Ovary (tissue), 7 donors: ENCODE measurements at regions not wholly inside any gene's neighbourhood (a gene's known extent, or its start where the extent isn't known, plus 50 kb on each side); places are given as distances from the start of the nearest gene placed in this dataset.
"Not testable (repeated sequence)": the region's sequence is repeated elsewhere in the genome, so short reads cannot be mapped to it uniquely, and the experiment has no call there.

Source experiments
- DNase-seq, 5 donors: peaks; one replicate each; pipeline ENCODE4 v3.0.0-alpha.2; 2019 to 2020
- H3K27ac ChIP-seq, 2 donors: fragments of 200-600 bp; one replicate each; pipeline versions ENCODE4 v1.5.1 to v1.8.0; 2019 to 2022
- H3K27me3 ChIP-seq: fragments of 200-600 bp; one replicate; pipeline ENCODE4 v1.8.0; 2022
- H3K36me3 ChIP-seq: fragments of 200-600 bp; sonication (generic); one replicate; pipeline ENCODE4 v1.5.1; 2019
- H3K4me1 ChIP-seq: one replicate; pipeline ENCODE4 v1.8.1; 2013; ENCODE audit warnings: mild to moderate bottlenecking, moderate library complexity; ENCODE audit not compliant: insufficient read depth
- H3K4me3 ChIP-seq: fragments of 200-600 bp; sonication (generic); one replicate; pipeline ENCODE4 v1.5.1; 2017
- H3K9me3 ChIP-seq, 2 donors: fragments of 200-600 bp in 1 of 2; sonication (generic) in 1 of 2; one replicate each; pipeline versions ENCODE4 v1.5.1 to v1.8.1; 2013 to 2019; ENCODE audit warnings: mild to moderate bottlenecking in 1 of 2, moderate library complexity in 1 of 2
- CTCF ChIP-seq, 3 donors: fragments of 450-650 bp in 2 of 3; fragments of 200-600 bp in 1 of 3; IDR thresholded peaks; one replicate each; pipeline versions ENCODE4 v1.5.1 to v1.8.0; 2016 to 2022; ENCODE audit warnings: antibody characterized with exemption in 3 of 3, mild to moderate bottlenecking in 1 of 3
- EP300 ChIP-seq: sonication (generic); formaldehyde crosslinking; IDR thresholded peaks from one replicate; pipeline ENCODE4 v1.6.1; 2017; ENCODE audit warnings: antibody characterized with exemption
- POLR2A ChIP-seq: fragments of 450-650 bp; IDR thresholded peaks from one replicate; pipeline ENCODE4 v1.6.1; 2017; ENCODE audit warnings: antibody characterized with exemption, mild to moderate bottlenecking, moderate library complexity
- WGBS, 3 donors: extraction: QIAGEN DNeasy Blood & Tissue Kit in 1 of 3; methylation state at CpG; one replicate each; pipeline versions ENCODE4 v1.1.5 to v1.1.7; 2013 to 2017; 5-methylcytosine and 5-hydroxymethylcytosine counted together
- intact Hi-C, 4 donors: fragments of 100-400 bp; cut with DNase I; formaldehyde crosslinking; loops; one replicate each; pipeline versions ENCODE4 v1.11.0 to v1.15.1; 2022 to 2023
- donor health status: DM: no; HTN: no; CAD: no; lungs with moderate emphysema.
- donor health status: DM: no; HTN: no; CAD: no.
- donor health status: Bipolar disorder and iron deficiency.
- donor health status: DM: no; HTN: no; CAD: no.
- donor health status: DM: yes; HTN: yes; CAD: no.

GRCh38 chr5:62190931-62191330, 115.1 kb upstream of the KIF2A start:
- H3K27ac ChIP-seq = no peak overlapping the region
- no peaks in the 10 kb centered on the region for H3K9me3 ChIP-seq
- no peaks in the 10 kb centered on the region for H3K36me3 ChIP-seq
- H3K27me3 ChIP-seq = no peaks in the 10 kb centered on the region
- no peaks in the 10 kb centered on the region for H3K4me1 ChIP-seq
- TF ChIP-seq POLR2A (no peak), CTCF (IDR thresholded peaks at IDR 0.05) (no peak), EP300 (no peak)
- WGBS, 3 donors = 0 to 34% (median 32%) methylated on average over 1 of the region's 1 CpG
- H3K4me3 ChIP-seq = no peak overlapping the region
- intact Hi-C loops = no loop called here
- DNase-seq = no peak

GRCh38 chr5:62192958-62193357, 113.0 kb upstream of the KIF2A start:
- intact Hi-C loops = no loop called here
- no peaks in the 10 kb centered on the region for H3K27me3 ChIP-seq
- no peaks in the 10 kb centered on the region for H3K9me3 ChIP-seq
- H3K27ac ChIP-seq = no peak overlapping the region
- TF ChIP-seq CTCF (IDR thresholded peaks at IDR 0.05) (no peak), POLR2A (no peak), EP300 (no peak)
- no peak for DNase-seq
- no peaks in the 10 kb centered on the region for H3K36me3 ChIP-seq
- WGBS, 3 donors = 18 to 39% (median 27%) methylated on average over 1 of the region's 1 CpG
- H3K4me3 ChIP-seq = no peak overlapping the region
- no peaks in the 10 kb centered on the region for H3K4me1 ChIP-seq

GRCh38 chr5:62196532-62196931, 109.5 kb upstream of the KIF2A start:
- WGBS, 3 donors = 53 to 72% (median 56%) methylated on average over 5 of the region's 5 CpGs
- DNase-seq, intact Hi-C loops, H3K27ac ChIP-seq, H3K9me3 ChIP-seq, H3K36me3 ChIP-seq, H3K4me1 ChIP-seq, H3K4me3 ChIP-seq, H3K27me3 ChIP-seq: not testable (repeated sequence)

GRCh38 chr5:62197697-62198096, 108.3 kb upstream of the KIF2A start:
- intact Hi-C loops = no loop called here
- no peak for DNase-seq
- no peak for TF ChIP-seq POLR2A
- TF ChIP-seq CTCF (IDR thresholded peaks at IDR 0.05) = no peak
- no peak for TF ChIP-seq EP300
- H3K9me3 ChIP-seq = no peaks in the 10 kb centered on the region
- H3K36me3 ChIP-seq = no peaks in the 10 kb centered on the region
- WGBS, 3 donors = 77 to 82% (median 78%) methylated on average over 2 of the region's 2 CpGs
- H3K27me3 ChIP-seq = no peaks in the 10 kb centered on the region
- no peak overlapping the region for H3K4me3 ChIP-seq
- H3K27ac ChIP-seq = no peak overlapping the region
- H3K4me1 ChIP-seq = no peaks in the 10 kb centered on the region

- H3K36me3 ChIP-seq = no peaks in the 10 kb centered on the region
- DNase-seq = no peak
- H3K4me1 ChIP-seq = no peaks in the 10 kb centered on the region
- TF ChIP-seq POLR2A = no peak
- no peak for TF ChIP-seq EP300
- TF ChIP-seq CTCF (IDR thresholded peaks at IDR 0.05) = no peak
- no peaks in the 10 kb centered on the region for H3K9me3 ChIP-seq
- intact Hi-C loops = no loop called here
- 73 to 87% (median 78%) methylated on average over 2 of the region's 2 CpGs for WGBS, 3 donors
- H3K27ac ChIP-seq = no peak overlapping the region
- H3K27me3 ChIP-seq = no peaks in the 10 kb centered on the region
- no peak overlapping the region for H3K4me3 ChIP-seq
These were observed 107.6 kb upstream of the KIF2A start for GRCh38 chr5:62198421-62198820.
